ENCODE measurements at regions not wholly inside any gene's neighbourhood (a gene's known extent, or its start where the extent isn't known, plus 50 kb on each side); places are given as distances from the start of the nearest gene placed in this dataset.

GRCh38 chr18:22339913-22340312 lies 77.8 kb downstream of the CTAGE1 start:
- TF ChIP-seq CTCF (IDR thresholded peaks at IDR 0.05) (no peak), POLR2A (IDR thresholded peaks at IDR 0.05) (no peak)

Data from tibial nerve (tissue), 3 donors.